ENCODE measurements at regions not wholly inside any gene's neighbourhood (a gene's known extent, or its start where the extent isn't known, plus 50 kb on each side); places are given as distances from the start of the nearest gene placed in this dataset.

- intact Hi-C loops (cut with DNase I) = loop anchor here in 1 of 4 donors (10.0 kb wide), 1 partner anchor 165 kb away; no protein-coding TSS in a partner anchor
- 84 to 97% (median 92%) methylated on average over 3 of the region's 3 CpGs for WGBS, 3 donors
- H3K27ac ChIP-seq = no peak overlapping the region
- TF ChIP-seq POLR2A (IDR thresholded peaks at IDR 0.05) (no peak), EP300 (IDR thresholded peaks at IDR 0.05) (no peak)
- H3K9me3 ChIP-seq = no peaks in the 10 kb centered on the region
- H3K27me3 ChIP-seq = no peaks in the 10 kb centered on the region
- no peaks in the 10 kb centered on the region for H3K36me3 ChIP-seq
- DNase-seq = no peak
- peaks cover 8% of the 10 kb centered on the region for H3K4me1 ChIP-seq (ENCODE audit: insufficient read depth)
- no peak overlapping the region for H3K4me3 ChIP-seq
Observed at GRCh38 chr1:58979677-58980076, 195.8 kb upstream of the JUN start.

GRCh38 chr1:58981392-58981791 is 197.5 kb upstream of the JUN start:
- H3K9me3 ChIP-seq = no peaks in the 10 kb centered on the region
- no peak overlapping the region for H3K27ac ChIP-seq
- intact Hi-C loops (cut with DNase I) = loop anchor here in 1 of 4 donors (10.0 kb wide), 1 partner anchor 163 kb away; no protein-coding TSS in a partner anchor
- TF ChIP-seq POLR2A (IDR thresholded peaks at IDR 0.05) = no peak
- no peak for TF ChIP-seq EP300 (IDR thresholded peaks at IDR 0.05)
- TF ChIP-seq, protein P1, sequence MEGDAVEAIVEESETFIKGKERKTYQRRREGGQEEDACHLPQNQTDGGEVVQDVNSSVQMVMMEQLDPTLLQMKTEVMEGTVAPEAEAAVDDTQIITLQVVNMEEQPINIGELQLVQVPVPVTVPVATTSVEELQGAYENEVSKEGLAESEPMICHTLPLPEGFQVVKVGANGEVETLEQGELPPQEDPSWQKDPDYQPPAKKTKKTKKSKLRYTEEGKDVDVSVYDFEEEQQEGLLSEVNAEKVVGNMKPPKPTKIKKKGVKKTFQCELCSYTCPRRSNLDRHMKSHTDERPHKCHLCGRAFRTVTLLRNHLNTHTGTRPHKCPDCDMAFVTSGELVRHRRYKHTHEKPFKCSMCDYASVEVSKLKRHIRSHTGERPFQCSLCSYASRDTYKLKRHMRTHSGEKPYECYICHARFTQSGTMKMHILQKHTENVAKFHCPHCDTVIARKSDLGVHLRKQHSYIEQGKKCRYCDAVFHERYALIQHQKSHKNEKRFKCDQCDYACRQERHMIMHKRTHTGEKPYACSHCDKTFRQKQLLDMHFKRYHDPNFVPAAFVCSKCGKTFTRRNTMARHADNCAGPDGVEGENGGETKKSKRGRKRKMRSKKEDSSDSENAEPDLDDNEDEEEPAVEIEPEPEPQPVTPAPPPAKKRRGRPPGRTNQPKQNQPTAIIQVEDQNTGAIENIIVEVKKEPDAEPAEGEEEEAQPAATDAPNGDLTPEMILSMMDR (IDR thresholded peaks at IDR 0.05) = no peak
- WGBS, 3 donors = 92 to 96% (median 95%) methylated on average over 1 of the region's 1 CpG
- peaks cover 8% of the 10 kb centered on the region for H3K4me1 ChIP-seq (ENCODE audit: insufficient read depth)
- no peaks in the 10 kb centered on the region for H3K27me3 ChIP-seq
- no peaks in the 10 kb centered on the region for H3K36me3 ChIP-seq
- H3K4me3 ChIP-seq = no peak overlapping the region
- DNase-seq = no peak

DNA sequence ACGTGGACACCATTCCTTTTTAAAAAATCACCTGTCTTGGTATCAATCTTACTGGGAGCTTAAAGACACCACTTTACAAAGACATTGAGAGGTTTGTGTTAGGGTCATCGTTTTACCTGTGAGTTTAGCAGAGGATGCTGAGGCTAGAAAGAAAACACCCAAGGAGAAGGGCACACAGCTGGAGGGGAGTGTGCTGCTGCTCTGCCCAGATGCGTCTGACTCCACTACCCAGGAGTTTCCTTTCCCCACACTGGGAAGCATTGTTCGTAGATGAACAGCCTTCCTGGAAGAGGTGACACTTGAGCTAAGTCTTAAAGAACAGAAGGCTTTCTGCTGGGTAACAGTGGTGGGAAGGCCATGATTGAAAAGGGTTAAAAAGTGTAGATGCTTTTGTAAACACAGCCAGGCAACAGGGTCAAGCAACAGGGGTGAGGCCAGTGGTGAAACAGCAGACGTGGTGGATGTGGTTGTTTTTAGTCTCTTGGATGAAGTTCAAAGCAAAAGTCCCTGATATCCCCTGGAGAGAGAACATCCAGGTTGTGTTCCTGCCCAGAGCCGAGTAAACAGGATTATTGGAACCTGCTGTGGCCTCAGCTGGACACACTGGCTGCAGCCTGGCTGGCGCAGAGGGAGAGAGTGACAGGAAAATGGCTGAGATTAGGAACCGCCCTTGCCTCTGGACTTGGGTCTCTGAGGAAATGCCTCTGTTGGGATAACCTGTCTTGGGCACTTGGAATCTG is 198.6 kb upstream of the JUN start:
- Histone ChIP-seq H3K27me3 (no peaks in the 10 kb centered on the region), H3K9me3 (no peaks in the 10 kb centered on the region), H3K4me3 (no peak overlapping the region), H3K36me3 (no peaks in the 10 kb centered on the region), H3K4me1 (ENCODE audit: insufficient read depth) (peaks cover 10% of the 10 kb centered on the region), H3K27ac (no peak overlapping the region)
- DNase-seq = peak in 1 of 5 donors; percentile 27
- 51 to 60% (median 59%) methylated on average over 8 of the region's 8 CpGs for WGBS, 3 donors
- TF ChIP-seq, protein P1 (IDR thresholded peaks at IDR 0.05) = no peak
- no peak for TF ChIP-seq EP300 (IDR thresholded peaks at IDR 0.05)
- TF ChIP-seq POLR2A (IDR thresholded peaks at IDR 0.05) = no peak
- intact Hi-C loops (cut with DNase I) = loop anchor here in 1 of 4 donors (10.0 kb wide), 1 partner anchor 162 kb away; no protein-coding TSS in a partner anchor

- Histone ChIP-seq H3K27me3 (no peaks in the 10 kb centered on the region), H3K4me1 (ENCODE audit: insufficient read depth) (peaks cover 10% of the 10 kb centered on the region), H3K36me3 (no peaks in the 10 kb centered on the region), H3K9me3 (no peaks in the 10 kb centered on the region), H3K27ac (no peak overlapping the region), H3K4me3 (no peak overlapping the region)
- DNase-seq = no peak
- WGBS, 3 donors = 15 to 19% (median 16%) methylated on average over 3 of the region's 3 CpGs
- TF ChIP-seq POLR2A (IDR thresholded peaks at IDR 0.05) (no peak), EP300 (IDR thresholded peaks at IDR 0.05) (no peak)
- TF ChIP-seq, protein P1 (IDR thresholded peaks at IDR 0.05) = no peak
- intact Hi-C loops (cut with DNase I) = loop anchor here in 1 of 4 donors (10.0 kb wide), 1 partner anchor 162 kb away; no protein-coding TSS in a partner anchor
Observed at GRCh38 chr1:58983162-58983561, 199.3 kb upstream of the JUN start.

Data from ovary (tissue), 7 donors.